ENCODE measurements at regions not wholly inside any gene's neighbourhood (a gene's known extent, or its start where the extent isn't known, plus 50 kb on each side); places are given as distances from the start of the nearest gene placed in this dataset.

GRCh38 chr2:199085261-199085660 is 372.5 kb downstream of the SATB2 start:
- Histone ChIP-seq H3K27me3 (no peaks in the 10 kb centered on the region), H3K9me3 (no peaks in the 10 kb centered on the region), H3K36me3 (no peaks in the 10 kb centered on the region), H3K4me3 (ENCODE audit: low read depth, low read length) (no peak overlapping the region), H3K4me1 (no peaks in the 10 kb centered on the region)
- DNase-seq, result no peak
- no peak for TF ChIP-seq CTCF (IDR thresholded peaks at IDR 0.05; ENCODE audit: low read depth, low read length)

GRCh38 chr2:199070322-199070949 is 387.3 kb downstream of the SATB2 start:
- H3K4me3 ChIP-seq (ENCODE audit: low read depth, low read length), result no peak overlapping the region
- DNase-seq, result no peak
- no peaks in the 10 kb centered on the region for H3K36me3 ChIP-seq
- TF ChIP-seq CTCF (IDR thresholded peaks at IDR 0.05; ENCODE audit: low read depth, low read length), result no peak
- H3K4me1 ChIP-seq, result no peaks in the 10 kb centered on the region
- no peaks in the 10 kb centered on the region for H3K27me3 ChIP-seq
- no peaks in the 10 kb centered on the region for H3K9me3 ChIP-seq

- Histone ChIP-seq H3K4me3 (ENCODE audit: low read depth, low read length) (no peak overlapping the region), H3K4me1 (no peaks in the 10 kb centered on the region), H3K27me3 (no peaks in the 10 kb centered on the region), H3K36me3 (no peaks in the 10 kb centered on the region), H3K9me3 (no peaks in the 10 kb centered on the region)
- no peak for TF ChIP-seq CTCF (IDR thresholded peaks at IDR 0.05; ENCODE audit: low read depth, low read length)
- no peak for DNase-seq
Measured at GRCh38 chr2:199064201-199064600, 393.5 kb downstream of the SATB2 start.

GRCh38 chr2:199057936-199058335 is 399.8 kb downstream of the SATB2 start:
- H3K36me3 ChIP-seq, result no peaks in the 10 kb centered on the region
- no peak for TF ChIP-seq CTCF (IDR thresholded peaks at IDR 0.05; ENCODE audit: low read depth, low read length)
- no peaks in the 10 kb centered on the region for H3K4me1 ChIP-seq
- no peaks in the 10 kb centered on the region for H3K27me3 ChIP-seq
- H3K4me3 ChIP-seq (ENCODE audit: low read depth, low read length), result no peak overlapping the region
- no peaks in the 10 kb centered on the region for H3K9me3 ChIP-seq
- no peak for DNase-seq

- Histone ChIP-seq H3K4me1 (no peaks in the 10 kb centered on the region), H3K36me3 (no peaks in the 10 kb centered on the region), H3K27me3 (no peaks in the 10 kb centered on the region), H3K9me3 (no peaks in the 10 kb centered on the region), H3K4me3 (ENCODE audit: low read depth, low read length) (no peak overlapping the region)
- no peak for DNase-seq
- no peak for TF ChIP-seq CTCF (IDR thresholded peaks at IDR 0.05; ENCODE audit: low read depth, low read length)
Measured at GRCh38 chr2:199055336-199055735, 402.4 kb downstream of the SATB2 start.

- Histone ChIP-seq H3K4me1 (no peaks in the 10 kb centered on the region), H3K9me3 (no peaks in the 10 kb centered on the region), H3K36me3 (no peaks in the 10 kb centered on the region), H3K4me3 (ENCODE audit: low read depth, low read length) (no peak overlapping the region), H3K27me3 (no peaks in the 10 kb centered on the region)
- DNase-seq, result no peak
- no peak for TF ChIP-seq CTCF (IDR thresholded peaks at IDR 0.05; ENCODE audit: low read depth, low read length)
Measured at GRCh38 chr2:199042660-199043379, 414.9 kb downstream of the SATB2 start.

Data from BE2C (cell line).